ENCODE measurements at regions not wholly inside any gene's neighbourhood (a gene's known extent, or its start where the extent isn't known, plus 50 kb on each side); places are given as distances from the start of the nearest gene placed in this dataset.

DNA sequence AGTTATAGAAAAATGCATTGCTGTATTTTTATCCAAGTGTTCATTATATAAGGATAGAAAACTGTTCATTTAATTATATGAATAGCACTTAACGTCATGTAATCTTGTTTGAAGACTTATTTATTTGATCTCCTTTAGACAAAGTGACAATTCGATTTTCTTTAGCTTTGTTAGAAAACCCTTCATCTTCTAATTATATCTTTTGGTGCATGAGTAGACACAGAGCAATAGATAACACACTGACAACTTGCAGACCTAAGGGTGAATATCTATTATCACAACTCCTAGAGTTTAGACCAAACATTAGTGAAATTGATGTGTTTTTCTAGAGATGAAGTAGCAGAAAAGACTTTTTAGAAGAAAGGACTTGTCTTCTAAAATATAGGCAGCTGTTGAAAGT is 446.4 kb upstream of the SEMA6A start:
- TF ChIP-seq, protein P1, sequence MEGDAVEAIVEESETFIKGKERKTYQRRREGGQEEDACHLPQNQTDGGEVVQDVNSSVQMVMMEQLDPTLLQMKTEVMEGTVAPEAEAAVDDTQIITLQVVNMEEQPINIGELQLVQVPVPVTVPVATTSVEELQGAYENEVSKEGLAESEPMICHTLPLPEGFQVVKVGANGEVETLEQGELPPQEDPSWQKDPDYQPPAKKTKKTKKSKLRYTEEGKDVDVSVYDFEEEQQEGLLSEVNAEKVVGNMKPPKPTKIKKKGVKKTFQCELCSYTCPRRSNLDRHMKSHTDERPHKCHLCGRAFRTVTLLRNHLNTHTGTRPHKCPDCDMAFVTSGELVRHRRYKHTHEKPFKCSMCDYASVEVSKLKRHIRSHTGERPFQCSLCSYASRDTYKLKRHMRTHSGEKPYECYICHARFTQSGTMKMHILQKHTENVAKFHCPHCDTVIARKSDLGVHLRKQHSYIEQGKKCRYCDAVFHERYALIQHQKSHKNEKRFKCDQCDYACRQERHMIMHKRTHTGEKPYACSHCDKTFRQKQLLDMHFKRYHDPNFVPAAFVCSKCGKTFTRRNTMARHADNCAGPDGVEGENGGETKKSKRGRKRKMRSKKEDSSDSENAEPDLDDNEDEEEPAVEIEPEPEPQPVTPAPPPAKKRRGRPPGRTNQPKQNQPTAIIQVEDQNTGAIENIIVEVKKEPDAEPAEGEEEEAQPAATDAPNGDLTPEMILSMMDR (conservative IDR thresholded peaks at IDR 0.05 in 1 of 2, IDR thresholded peaks at IDR 0.05 in 1 of 2; ENCODE audit: extremely low read depth in 1 of 2, insufficient read depth in 1 of 2, low read depth in 1 of 2, low read length in 2 of 2), result no peak
- no peak for TF ChIP-seq EZH2 (IDR thresholded peaks at IDR 0.05; ENCODE audit: borderline replicate concordance, low read length)

All from mammary epithelial cell (primary cell).